ENCODE measurements at regions not wholly inside any gene's neighbourhood (a gene's known extent, or its start where the extent isn't known, plus 50 kb on each side); places are given as distances from the start of the nearest gene placed in this dataset.

DNA sequence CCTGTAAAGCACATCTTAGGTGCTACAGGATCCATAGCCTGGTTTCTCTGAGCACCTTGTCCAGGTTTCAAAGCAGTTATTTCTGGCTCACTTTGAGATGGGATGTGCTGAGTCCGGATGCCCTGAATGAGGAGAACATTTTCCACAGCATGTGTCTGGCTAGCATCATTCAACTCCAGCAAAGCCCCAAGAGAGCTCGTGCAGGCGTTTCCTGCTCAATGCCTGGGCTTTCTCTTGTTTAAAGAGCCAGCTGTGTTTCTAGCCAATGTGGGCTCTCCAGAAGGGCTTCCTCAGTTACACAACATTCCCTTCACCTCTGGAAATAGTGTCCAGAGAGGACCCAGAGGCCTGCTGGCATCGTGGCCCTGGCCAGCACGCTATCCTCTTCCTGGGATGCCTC, 411.7 kb downstream of the DMAC1 start:
- Histone ChIP-seq H3K4me3 (ENCODE audit: insufficient read depth, low read length, poor library complexity, severe bottlenecking) (no peak overlapping the region), H3K9me2 (replicated peaks; ENCODE audit: insufficient read depth, low read length) (no peaks in the 10 kb centered on the region), H3K79me2 (ENCODE audit: insufficient read depth, low read length) (no peaks in the 10 kb centered on the region), H4K20me1 (ENCODE audit: low read depth, low read length) (no peaks in the 10 kb centered on the region), H3K27me3 (ENCODE audit: low read length) (no peaks in the 10 kb centered on the region; the same call in 1 of the 2 replicates), H3F3A (ENCODE audit: insufficient read depth) (no peaks in the 10 kb centered on the region), H2AFZ (ENCODE audit: low read depth, low read length, severe bottlenecking) (no peak overlapping the region), H3K4me2 (ENCODE audit: low read depth, low read length, poor library complexity, severe bottlenecking) (no peak overlapping the region), H3K36me3 (ENCODE audit: low read length) (no peaks in the 10 kb centered on the region), H3K9me3 (ENCODE audit: insufficient read depth, low read length) (no peaks in the 10 kb centered on the region), H3K9ac (ENCODE audit: low read length) (no peak overlapping the region), H3K27ac (ENCODE audit: low read depth, low read length) (no peak overlapping the region)
- no peak for TF ChIP-seq EZH2phosphoT487 (conservative IDR thresholded peaks at IDR 0.05; ENCODE audit: low read length)
- TF ChIP-seq, protein P1, sequence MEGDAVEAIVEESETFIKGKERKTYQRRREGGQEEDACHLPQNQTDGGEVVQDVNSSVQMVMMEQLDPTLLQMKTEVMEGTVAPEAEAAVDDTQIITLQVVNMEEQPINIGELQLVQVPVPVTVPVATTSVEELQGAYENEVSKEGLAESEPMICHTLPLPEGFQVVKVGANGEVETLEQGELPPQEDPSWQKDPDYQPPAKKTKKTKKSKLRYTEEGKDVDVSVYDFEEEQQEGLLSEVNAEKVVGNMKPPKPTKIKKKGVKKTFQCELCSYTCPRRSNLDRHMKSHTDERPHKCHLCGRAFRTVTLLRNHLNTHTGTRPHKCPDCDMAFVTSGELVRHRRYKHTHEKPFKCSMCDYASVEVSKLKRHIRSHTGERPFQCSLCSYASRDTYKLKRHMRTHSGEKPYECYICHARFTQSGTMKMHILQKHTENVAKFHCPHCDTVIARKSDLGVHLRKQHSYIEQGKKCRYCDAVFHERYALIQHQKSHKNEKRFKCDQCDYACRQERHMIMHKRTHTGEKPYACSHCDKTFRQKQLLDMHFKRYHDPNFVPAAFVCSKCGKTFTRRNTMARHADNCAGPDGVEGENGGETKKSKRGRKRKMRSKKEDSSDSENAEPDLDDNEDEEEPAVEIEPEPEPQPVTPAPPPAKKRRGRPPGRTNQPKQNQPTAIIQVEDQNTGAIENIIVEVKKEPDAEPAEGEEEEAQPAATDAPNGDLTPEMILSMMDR (IDR thresholded peaks at IDR 0.05; ENCODE audit: insufficient read depth, low read length, poor library complexity, severe bottlenecking): no peak

DNA sequence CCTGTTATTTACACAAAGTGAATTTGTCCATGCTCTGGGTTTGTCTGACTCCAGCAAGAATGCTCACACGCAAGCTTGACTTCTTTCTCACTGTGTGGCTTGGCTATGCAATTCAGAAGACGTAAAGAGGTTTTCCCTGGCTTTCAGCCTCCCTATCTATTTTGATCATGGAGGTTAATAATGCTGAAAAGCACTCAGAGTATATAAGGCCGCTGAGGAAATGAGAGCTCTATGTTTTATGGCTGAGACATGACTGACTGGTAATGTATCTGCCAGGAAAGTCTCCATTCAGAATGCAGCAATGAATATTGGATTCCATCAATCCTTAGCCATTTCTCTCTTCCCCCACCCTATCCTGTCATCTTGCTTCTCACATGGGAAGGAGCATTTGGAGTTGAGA, 417.3 kb downstream of the DMAC1 start:
- Histone ChIP-seq H3K9ac (ENCODE audit: low read length) (no peak overlapping the region), H3K27ac (ENCODE audit: low read depth, low read length) (no peak overlapping the region), H4K20me1 (ENCODE audit: low read depth, low read length) (no peaks in the 10 kb centered on the region), H3K36me3 (ENCODE audit: low read length) (no peaks in the 10 kb centered on the region), H3K4me3 (ENCODE audit: insufficient read depth, low read length, poor library complexity, severe bottlenecking) (no peak overlapping the region), H3F3A (ENCODE audit: insufficient read depth) (no peaks in the 10 kb centered on the region), H3K79me2 (ENCODE audit: insufficient read depth, low read length) (no peaks in the 10 kb centered on the region), H2AFZ (ENCODE audit: low read depth, low read length, severe bottlenecking) (no peak overlapping the region), H3K9me3 (ENCODE audit: insufficient read depth, low read length) (no peaks in the 10 kb centered on the region), H3K27me3 (ENCODE audit: low read length) (no peaks in the 10 kb centered on the region; the same call in 1 of the 2 replicates), H3K9me2 (replicated peaks; ENCODE audit: insufficient read depth, low read length) (no peaks in the 10 kb centered on the region), H3K4me2 (ENCODE audit: low read depth, low read length, poor library complexity, severe bottlenecking) (no peak overlapping the region)
- TF ChIP-seq, protein P1 (IDR thresholded peaks at IDR 0.05; ENCODE audit: insufficient read depth, low read length, poor library complexity, severe bottlenecking): no peak
- no peak for TF ChIP-seq EZH2phosphoT487 (conservative IDR thresholded peaks at IDR 0.05; ENCODE audit: low read length)

DNA sequence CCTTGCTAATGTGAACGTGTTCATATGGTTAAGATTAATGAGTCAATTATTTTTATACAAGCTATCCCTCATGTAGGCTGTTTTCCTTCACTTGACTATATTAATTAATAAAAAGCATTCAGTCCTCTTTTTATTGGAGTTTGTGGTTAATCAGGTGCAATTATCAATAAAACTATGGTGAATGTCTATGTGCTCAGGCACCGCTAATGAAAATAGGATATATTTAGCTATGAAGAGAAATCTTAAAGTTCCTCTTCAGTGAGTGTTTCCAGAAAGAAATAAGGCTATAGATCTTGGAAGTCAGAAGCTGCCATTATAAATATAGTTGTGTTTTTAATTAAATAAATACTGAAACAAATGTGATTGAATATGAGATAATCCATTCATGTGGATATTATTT, 422.1 kb downstream of the DMAC1 start:
- Histone ChIP-seq H3K9me2 (replicated peaks; ENCODE audit: insufficient read depth, low read length) (no peaks in the 10 kb centered on the region), H3K27ac (ENCODE audit: low read depth, low read length) (no peak overlapping the region), H4K20me1 (ENCODE audit: low read depth, low read length) (no peaks in the 10 kb centered on the region), H3F3A (ENCODE audit: insufficient read depth) (no peaks in the 10 kb centered on the region), H3K9me3 (ENCODE audit: insufficient read depth, low read length) (no peaks in the 10 kb centered on the region), H3K9ac (ENCODE audit: low read length) (no peak overlapping the region), H3K4me3 (ENCODE audit: insufficient read depth, low read length, poor library complexity, severe bottlenecking) (no peak overlapping the region), H3K79me2 (ENCODE audit: insufficient read depth, low read length) (no peaks in the 10 kb centered on the region), H3K36me3 (ENCODE audit: low read length) (no peaks in the 10 kb centered on the region), H3K27me3 (ENCODE audit: low read length) (no peaks in the 10 kb centered on the region), H2AFZ (ENCODE audit: low read depth, low read length, severe bottlenecking) (no peak overlapping the region), H3K4me2 (ENCODE audit: low read depth, low read length, poor library complexity, severe bottlenecking) (no peak overlapping the region)
- TF ChIP-seq, protein P1 (IDR thresholded peaks at IDR 0.05; ENCODE audit: insufficient read depth, low read length, poor library complexity, severe bottlenecking): no peak
- TF ChIP-seq EZH2phosphoT487 (conservative IDR thresholded peaks at IDR 0.05; ENCODE audit: low read length): no peak

Data from SU-DHL-6 (cell line).